Activated CD4-positive, alpha-beta memory T cell treated with anti-CD3 and anti-CD28 coated beads for 36 hours (primary cell): ENCODE measurements at regions not wholly inside any gene's neighbourhood (a gene's known extent, or its start where the extent isn't known, plus 50 kb on each side); places are given as distances from the start of the nearest gene placed in this dataset.

Source experiments
- CTCF ChIA-PET: fragments of 350-600 bp; sonication (Branson Sonifier 250); formaldehyde crosslinking; loops from one replicate; lab custom pipeline; 2021; ENCODE audit warnings: antibody characterized with exemption, inconsistent platforms; lab: Charles Lee
- POLR2A ChIA-PET: fragments of 350-600 bp; sonication (Branson Sonifier 250); formaldehyde crosslinking; loops from one replicate; lab custom pipeline; 2021; ENCODE audit warnings: antibody characterized with exemption; lab: Charles Lee
- DNase-seq: peaks from one replicate; pipeline ENCODE4 v3.0.0-alpha.2; 2020
- H3K27ac Mint-ChIP-seq: one replicate; pipeline ENCODE4 v1.8.0; 2021; ENCODE audit warnings: mixed read lengths
- H3K27me3 Mint-ChIP-seq: one replicate; pipeline ENCODE4 v1.8.0; 2021; ENCODE audit warnings: mixed read lengths
- H3K36me3 Mint-ChIP-seq: one replicate; pipeline ENCODE4 v1.8.0; 2021; ENCODE audit warnings: mixed read lengths
- H3K4me1 Mint-ChIP-seq: one replicate; pipeline ENCODE4 v1.8.0; 2021; ENCODE audit warnings: low read depth, mixed read lengths
- H3K4me3 Mint-ChIP-seq: one replicate; pipeline ENCODE4 v1.8.0; 2021; ENCODE audit warnings: mild to moderate bottlenecking, mixed read lengths
- H3K9me3 Mint-ChIP-seq: one replicate; pipeline ENCODE4 v1.8.0; 2021; ENCODE audit warnings: mixed read lengths
- intact Hi-C: fragments of 100-400 bp; cut with micrococcal nuclease; formaldehyde crosslinking; loops from one replicate; pipeline ENCODE4 v1.15.1; 2023

- Mint-ChIP-seq H3K4me3 (no peak overlapping the region), H3K27ac (no peak overlapping the region), H3K4me1 (no peaks in the 10 kb centered on the region), H3K27me3 (peaks cover 29% of the 10 kb centered on the region), H3K9me3 (peaks cover 5% of the 10 kb centered on the region), H3K36me3 (no peaks in the 10 kb centered on the region)
- no peak for DNase-seq
- intact Hi-C loops: no loop called here
- ChIA-PET POLR2A (no interaction called here), CTCF (interaction anchor here (0.6 kb wide), 1 partner anchor 519 kb away, joined by 3 read pairs; no protein-coding TSS in a partner anchor)
Observed at GRCh38 chr11:44407211-44407996, 97.5 kb upstream of the ALX4 start.

GRCh38 chr11:44408141-44408540 lies 98.2 kb upstream of the ALX4 start:
- no peaks in the 10 kb centered on the region for H3K4me1 Mint-ChIP-seq

GRCh38 chr11:44408711-44409470 lies 99.0 kb upstream of the ALX4 start:
- H3K27me3 Mint-ChIP-seq: peaks cover 33% of the 10 kb centered on the region
- no peak for DNase-seq
- no peaks in the 10 kb centered on the region for H3K36me3 Mint-ChIP-seq
- H3K27ac Mint-ChIP-seq: no peak overlapping the region
- H3K4me1 Mint-ChIP-seq: no peaks in the 10 kb centered on the region
- peaks cover 5% of the 10 kb centered on the region for H3K9me3 Mint-ChIP-seq
- POLR2A ChIA-PET: no interaction called here
- no peak overlapping the region for H3K4me3 Mint-ChIP-seq
- CTCF ChIA-PET: no interaction called here
- intact Hi-C loops: no loop called here

More at GRCh38 chr11:44408141-44408540, 98.2 kb upstream of the ALX4 start:
- CTCF ChIA-PET: no interaction called here
- no peak for DNase-seq
- no peak overlapping the region for H3K27ac Mint-ChIP-seq
- H3K27me3 Mint-ChIP-seq: peaks cover 33% of the 10 kb centered on the region
- H3K4me3 Mint-ChIP-seq: no peak overlapping the region
- intact Hi-C loops: no loop called here
- H3K36me3 Mint-ChIP-seq: no peaks in the 10 kb centered on the region
- H3K9me3 Mint-ChIP-seq: peaks cover 5% of the 10 kb centered on the region
- POLR2A ChIA-PET: no interaction called here

- Mint-ChIP-seq H3K4me1 (no peaks in the 10 kb centered on the region), H3K4me3 (no peak overlapping the region), H3K27ac (no peak overlapping the region), H3K9me3 (peaks cover 5% of the 10 kb centered on the region), H3K36me3 (no peaks in the 10 kb centered on the region), H3K27me3 (peaks cover 33% of the 10 kb centered on the region)
- intact Hi-C loops: no loop called here
- ChIA-PET CTCF (no interaction called here), POLR2A (no interaction called here)
- DNase-seq: no peak
Observed at GRCh38 chr11:44409558-44410236, 99.8 kb upstream of the ALX4 start.

GRCh38 chr11:44416776-44417175 lies 106.8 kb upstream of the ALX4 start:
- DNase-seq: no peak
- Mint-ChIP-seq H3K4me1 (no peaks in the 10 kb centered on the region), H3K36me3 (no peaks in the 10 kb centered on the region), H3K4me3 (no peak overlapping the region), H3K27ac (no peak overlapping the region), H3K9me3 (peaks cover 3% of the 10 kb centered on the region), H3K27me3 (peaks cover 13% of the 10 kb centered on the region)
- intact Hi-C loops: no loop called here
- CTCF ChIA-PET: no interaction called here
- POLR2A ChIA-PET: no interaction called here

- ChIA-PET POLR2A (no interaction called here), CTCF (interaction anchor here (1.4 kb wide), 1 partner anchor 132 kb away, joined by 3 read pairs; no protein-coding TSS in a partner anchor)
- Mint-ChIP-seq H3K27ac (no peak overlapping the region), H3K27me3 (peaks cover 9% of the 10 kb centered on the region), H3K4me1 (no peaks in the 10 kb centered on the region), H3K36me3 (no peaks in the 10 kb centered on the region), H3K4me3 (no peak overlapping the region), H3K9me3 (no peaks in the 10 kb centered on the region)
- intact Hi-C loops: no loop called here
- DNase-seq: no peak
Observed at GRCh38 chr11:44417731-44418455, 108.0 kb upstream of the ALX4 start.

GRCh38 chr11:44418456-44418830 lies 108.5 kb upstream of the ALX4 start:
- ChIA-PET CTCF (interaction anchor here (1.4 kb wide), 1 partner anchor 133 kb away, joined by 3 read pairs; no protein-coding TSS in a partner anchor), POLR2A (no interaction called here)
- intact Hi-C loops: no loop called here
- Mint-ChIP-seq H3K4me1 (no peaks in the 10 kb centered on the region), H3K4me3 (no peak overlapping the region), H3K27me3 (peaks cover 9% of the 10 kb centered on the region), H3K36me3 (no peaks in the 10 kb centered on the region), H3K27ac (no peak overlapping the region), H3K9me3 (no peaks in the 10 kb centered on the region)
- DNase-seq: no peak

GRCh38 chr11:44421090-44421675 lies 111.2 kb upstream of the ALX4 start:
- Mint-ChIP-seq H3K27ac (no peak overlapping the region), H3K27me3 (peaks cover 19% of the 10 kb centered on the region)
- POLR2A ChIA-PET: no interaction called here

GRCh38 chr11:44423289-44423688 lies 113.3 kb upstream of the ALX4 start:
- ChIA-PET CTCF (no interaction called here), POLR2A (no interaction called here)
- no peak for DNase-seq
- no peaks in the 10 kb centered on the region for H3K36me3 Mint-ChIP-seq
- H3K27me3 Mint-ChIP-seq: peaks cover 27% of the 10 kb centered on the region
- intact Hi-C loops: no loop called here
- H3K9me3 Mint-ChIP-seq: no peaks in the 10 kb centered on the region
- H3K27ac Mint-ChIP-seq: no peak overlapping the region
- no peaks in the 10 kb centered on the region for H3K4me1 Mint-ChIP-seq
- no peak overlapping the region for H3K4me3 Mint-ChIP-seq

More at GRCh38 chr11:44421090-44421675, 111.2 kb upstream of the ALX4 start:
- H3K4me1 Mint-ChIP-seq: no peaks in the 10 kb centered on the region
- CTCF ChIA-PET: no interaction called here
- no peak for DNase-seq
- H3K9me3 Mint-ChIP-seq: no peaks in the 10 kb centered on the region
- no peak overlapping the region for H3K4me3 Mint-ChIP-seq
- intact Hi-C loops: no loop called here
- no peaks in the 10 kb centered on the region for H3K36me3 Mint-ChIP-seq

- intact Hi-C loops: no loop called here
- no peak for DNase-seq
- ChIA-PET POLR2A (no interaction called here), CTCF (no interaction called here)
- no peak overlapping the region for H3K27ac Mint-ChIP-seq
- no peak overlapping the region for H3K4me3 Mint-ChIP-seq
- H3K9me3 Mint-ChIP-seq: no peaks in the 10 kb centered on the region
- no peaks in the 10 kb centered on the region for H3K4me1 Mint-ChIP-seq
- H3K27me3 Mint-ChIP-seq: peaks cover 27% of the 10 kb centered on the region
- no peaks in the 10 kb centered on the region for H3K36me3 Mint-ChIP-seq
Observed at GRCh38 chr11:44424841-44425240, 114.9 kb upstream of the ALX4 start.

- intact Hi-C loops: no loop called here
- ChIA-PET CTCF (interaction anchor here (0.9 kb wide), 1 partner anchor 140 kb away, joined by 3 read pairs; no protein-coding TSS in a partner anchor), POLR2A (no interaction called here)
- no peak for DNase-seq
- Mint-ChIP-seq H3K9me3 (no peaks in the 10 kb centered on the region), H3K27ac (no peak overlapping the region), H3K27me3 (peaks cover 31% of the 10 kb centered on the region), H3K4me1 (no peaks in the 10 kb centered on the region), H3K36me3 (no peaks in the 10 kb centered on the region), H3K4me3 (no peak overlapping the region)
Observed at GRCh38 chr11:44426119-44426518, 116.2 kb upstream of the ALX4 start.
